ENCODE measurements at regions not wholly inside any gene's neighbourhood (a gene's known extent, or its start where the extent isn't known, plus 50 kb on each side); places are given as distances from the start of the nearest gene placed in this dataset.
"Not testable (repeated sequence)": the region's sequence is repeated elsewhere in the genome, so short reads cannot be mapped to it uniquely, and the experiment has no call there.

GRCh38 chr15:72865486-72865885 is 81.9 kb upstream of the ADPGK start:
- DNase-seq (ENCODE audit: low spot score), result no peak

GRCh38 chr15:72864681-72865080 is 81.1 kb upstream of the ADPGK start:
- DNase-seq (ENCODE audit: low spot score), result no peak

- DNase-seq (ENCODE audit: low spot score), result no peak
These were observed 77.9 kb upstream of the ADPGK start for GRCh38 chr15:72861354-72861910.

GRCh38 chr15:72859757-72860145 is 76.2 kb upstream of the ADPGK start:
- DNase-seq (ENCODE audit: low spot score), result no peak

GRCh38 chr15:72859017-72859756 is 75.6 kb upstream of the ADPGK start:
- DNase-seq (ENCODE audit: low spot score), result no peak

- DNase-seq (ENCODE audit: low spot score), result no peak
These were observed 74.6 kb upstream of the ADPGK start for GRCh38 chr15:72858205-72858604.

GRCh38 chr15:72857331-72858063 is 73.9 kb upstream of the ADPGK start:
- DNase-seq (ENCODE audit: low spot score), result no peak

- DNase-seq (ENCODE audit: low spot score), result no peak
These were observed 73.0 kb upstream of the ADPGK start for GRCh38 chr15:72856549-72857040.

- DNase-seq (ENCODE audit: low spot score), result no peak
These were observed 72.2 kb upstream of the ADPGK start for GRCh38 chr15:72855791-72856190.

- DNase-seq (ENCODE audit: low spot score), result no peak
These were observed 68.7 kb upstream of the ADPGK start for GRCh38 chr15:72852273-72852672.

- no peak for DNase-seq (ENCODE audit: low spot score)
These were observed 68.0 kb upstream of the ADPGK start for GRCh38 chr15:72851586-72851985.

GRCh38 chr15:72850833-72851232 is 67.3 kb upstream of the ADPGK start:
- DNase-seq (ENCODE audit: low spot score), result no peak

- DNase-seq (ENCODE audit: low spot score), result no peak
These were observed 64.2 kb upstream of the ADPGK start for GRCh38 chr15:72847806-72848205.

GRCh38 chr15:72847033-72847432 is 63.5 kb upstream of the ADPGK start:
- DNase-seq (ENCODE audit: low spot score), result no peak

GRCh38 chr15:72845981-72846383 is 62.4 kb upstream of the ADPGK start:
- DNase-seq (ENCODE audit: low spot score), result no peak

- DNase-seq (ENCODE audit: low spot score), result no peak
These were observed 60.5 kb upstream of the ADPGK start for GRCh38 chr15:72844067-72844466.

GRCh38 chr15:72843340-72843739 is 59.8 kb upstream of the ADPGK start:
- not testable (repeated sequence) for DNase-seq (ENCODE audit: low spot score)

- DNase-seq (ENCODE audit: low spot score), result no peak
These were observed 56.6 kb upstream of the ADPGK start for GRCh38 chr15:72840114-72840513.

GRCh38 chr15:72838311-72838731 is 54.8 kb upstream of the ADPGK start:
- no peak for DNase-seq (ENCODE audit: low spot score)

GRCh38 chr15:72836676-72837330 is 53.2 kb upstream of the ADPGK start:
- DNase-seq (ENCODE audit: low spot score), result no peak

- DNase-seq (ENCODE audit: low spot score), result no peak
These were observed 51.8 kb upstream of the ADPGK start for GRCh38 chr15:72835294-72835890.

GRCh38 chr15:72833561-72833960 is 50.0 kb upstream of the ADPGK start:
- DNase-seq (ENCODE audit: low spot score), result no peak
